Neural cell (in vitro differentiated cells): ENCODE measurements at regions not wholly inside any gene's neighbourhood (a gene's known extent, or its start where the extent isn't known, plus 50 kb on each side); places are given as distances from the start of the nearest gene placed in this dataset.

Experiments
- EP300 ChIP-seq: fragments of 450-650 bp; conservative IDR thresholded peaks from 2 replicates; pipeline ENCODE4 v1.6.1; 2014; ENCODE audit warnings: antibody characterized with exemption, mild to moderate bottlenecking, moderate library complexity; ENCODE audit not compliant: poor library complexity, severe bottlenecking
- EZH2 ChIP-seq: fragments of 200-600, 300-800 bp; shearing (Covaris generic), sonication (generic); IDR thresholded peaks from 2 replicates; pipeline ENCODE4 v1.6.1; 2014; ENCODE audit warnings: antibody characterized with exemption, low read length, borderline replicate concordance, mild to moderate bottlenecking; ENCODE audit not compliant: insufficient read depth, poor library complexity, severe bottlenecking
- MXI1 ChIP-seq: fragments of 450-650 bp; conservative IDR thresholded peaks from 2 replicates; pipeline ENCODE4 v1.6.1; 2014; ENCODE audit warnings: antibody characterized with exemption, mild to moderate bottlenecking; ENCODE audit not compliant: poor library complexity, severe bottlenecking
- POLR2AphosphoS5 ChIP-seq: IDR thresholded peaks from 2 replicates; pipeline ENCODE4 v1.6.1; 2012
- RAD21 ChIP-seq: fragments of 450-650 bp; conservative IDR thresholded peaks from 2 replicates; pipeline ENCODE4 v1.6.1; 2014; ENCODE audit warnings: antibody characterized with exemption, mild to moderate bottlenecking, moderate library complexity
- SMC3 ChIP-seq: fragments of 450-650 bp; conservative IDR thresholded peaks from 2 replicates; pipeline ENCODE4 v1.6.1; 2014; ENCODE audit warnings: antibody characterized with exemption, mild to moderate bottlenecking, moderate library complexity; ENCODE audit not compliant: poor library complexity
- TAF1 ChIP-seq: IDR thresholded peaks from 2 replicates; pipeline ENCODE4 v1.6.1; 2012; ENCODE audit warnings: low read depth
- TF ChIP-seq, protein P1 (sequence below): fragments of 450-650 bp; IDR thresholded peaks from 2 replicates; pipeline ENCODE4 v1.5.1; 2014; ENCODE audit warnings: antibody characterized with exemption, mild to moderate bottlenecking, moderate library complexity; ENCODE audit not compliant: poor library complexity, severe bottlenecking
- TF ChIP-seq, protein P2 (sequence below): IDR thresholded peaks from 2 replicates; pipeline ENCODE4 v1.6.1; 2012; ENCODE audit warnings: borderline replicate concordance

DNA sequence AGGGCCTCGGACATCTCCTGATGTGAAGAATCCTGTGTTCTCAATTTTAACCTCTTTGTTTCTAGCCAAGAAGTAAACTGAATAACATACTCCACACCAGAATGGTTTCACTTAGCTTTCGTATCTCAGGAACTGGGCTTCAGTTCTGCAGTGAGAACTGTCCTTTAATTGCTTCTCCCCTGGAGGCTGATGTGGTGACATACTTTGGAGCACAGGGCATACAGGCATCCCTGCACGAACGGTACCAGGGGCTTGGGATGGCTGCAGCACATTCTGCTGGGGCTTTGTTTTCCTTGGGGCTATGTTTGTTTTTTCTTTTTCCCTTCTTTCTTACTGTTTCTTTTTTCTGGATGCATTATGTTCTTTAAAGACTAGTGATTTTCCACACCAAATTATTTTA, 230.5 kb downstream of the TM9SF2 start:
- TF ChIP-seq POLR2AphosphoS5 (no peak), EP300 (no peak), TAF1 (no peak), EZH2 (no peak), RAD21 (no peak), MXI1 (no peak), SMC3 (no peak)
- TF ChIP-seq, protein P1, sequence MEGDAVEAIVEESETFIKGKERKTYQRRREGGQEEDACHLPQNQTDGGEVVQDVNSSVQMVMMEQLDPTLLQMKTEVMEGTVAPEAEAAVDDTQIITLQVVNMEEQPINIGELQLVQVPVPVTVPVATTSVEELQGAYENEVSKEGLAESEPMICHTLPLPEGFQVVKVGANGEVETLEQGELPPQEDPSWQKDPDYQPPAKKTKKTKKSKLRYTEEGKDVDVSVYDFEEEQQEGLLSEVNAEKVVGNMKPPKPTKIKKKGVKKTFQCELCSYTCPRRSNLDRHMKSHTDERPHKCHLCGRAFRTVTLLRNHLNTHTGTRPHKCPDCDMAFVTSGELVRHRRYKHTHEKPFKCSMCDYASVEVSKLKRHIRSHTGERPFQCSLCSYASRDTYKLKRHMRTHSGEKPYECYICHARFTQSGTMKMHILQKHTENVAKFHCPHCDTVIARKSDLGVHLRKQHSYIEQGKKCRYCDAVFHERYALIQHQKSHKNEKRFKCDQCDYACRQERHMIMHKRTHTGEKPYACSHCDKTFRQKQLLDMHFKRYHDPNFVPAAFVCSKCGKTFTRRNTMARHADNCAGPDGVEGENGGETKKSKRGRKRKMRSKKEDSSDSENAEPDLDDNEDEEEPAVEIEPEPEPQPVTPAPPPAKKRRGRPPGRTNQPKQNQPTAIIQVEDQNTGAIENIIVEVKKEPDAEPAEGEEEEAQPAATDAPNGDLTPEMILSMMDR, result no peak
- TF ChIP-seq, protein P2, sequence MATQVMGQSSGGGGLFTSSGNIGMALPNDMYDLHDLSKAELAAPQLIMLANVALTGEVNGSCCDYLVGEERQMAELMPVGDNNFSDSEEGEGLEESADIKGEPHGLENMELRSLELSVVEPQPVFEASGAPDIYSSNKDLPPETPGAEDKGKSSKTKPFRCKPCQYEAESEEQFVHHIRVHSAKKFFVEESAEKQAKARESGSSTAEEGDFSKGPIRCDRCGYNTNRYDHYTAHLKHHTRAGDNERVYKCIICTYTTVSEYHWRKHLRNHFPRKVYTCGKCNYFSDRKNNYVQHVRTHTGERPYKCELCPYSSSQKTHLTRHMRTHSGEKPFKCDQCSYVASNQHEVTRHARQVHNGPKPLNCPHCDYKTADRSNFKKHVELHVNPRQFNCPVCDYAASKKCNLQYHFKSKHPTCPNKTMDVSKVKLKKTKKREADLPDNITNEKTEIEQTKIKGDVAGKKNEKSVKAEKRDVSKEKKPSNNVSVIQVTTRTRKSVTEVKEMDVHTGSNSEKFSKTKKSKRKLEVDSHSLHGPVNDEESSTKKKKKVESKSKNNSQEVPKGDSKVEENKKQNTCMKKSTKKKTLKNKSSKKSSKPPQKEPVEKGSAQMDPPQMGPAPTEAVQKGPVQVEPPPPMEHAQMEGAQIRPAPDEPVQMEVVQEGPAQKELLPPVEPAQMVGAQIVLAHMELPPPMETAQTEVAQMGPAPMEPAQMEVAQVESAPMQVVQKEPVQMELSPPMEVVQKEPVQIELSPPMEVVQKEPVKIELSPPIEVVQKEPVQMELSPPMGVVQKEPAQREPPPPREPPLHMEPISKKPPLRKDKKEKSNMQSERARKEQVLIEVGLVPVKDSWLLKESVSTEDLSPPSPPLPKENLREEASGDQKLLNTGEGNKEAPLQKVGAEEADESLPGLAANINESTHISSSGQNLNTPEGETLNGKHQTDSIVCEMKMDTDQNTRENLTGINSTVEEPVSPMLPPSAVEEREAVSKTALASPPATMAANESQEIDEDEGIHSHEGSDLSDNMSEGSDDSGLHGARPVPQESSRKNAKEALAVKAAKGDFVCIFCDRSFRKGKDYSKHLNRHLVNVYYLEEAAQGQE, result no peak
